SK-N-MC (cell line): ENCODE measurements at regions not wholly inside any gene's neighbourhood (a gene's known extent, or its start where the extent isn't known, plus 50 kb on each side); places are given as distances from the start of the nearest gene placed in this dataset.

Experiments used
- EZH2 ChIP-seq: fragments of 200-600 bp; sonication (generic); IDR thresholded peaks from one replicate; pipeline ENCODE4 v1.6.1; 2017; ENCODE audit warnings: antibody characterized with exemption
- FOXP2 ChIP-seq: optimal IDR thresholded peaks from 2 replicates; pipeline ENCODE3; 2011; ENCODE audit warnings: mild to moderate bottlenecking, moderate library complexity; ENCODE audit not compliant: insufficient read depth; ENCODE audit errors: extremely low read length, control extremely low read depth
- POLR2AphosphoS5 ChIP-seq: IDR thresholded peaks from 2 replicates; pipeline ENCODE4 v1.6.1; 2012; ENCODE audit warnings: mild to moderate bottlenecking, low read depth, low read length, borderline replicate concordance

DNA sequence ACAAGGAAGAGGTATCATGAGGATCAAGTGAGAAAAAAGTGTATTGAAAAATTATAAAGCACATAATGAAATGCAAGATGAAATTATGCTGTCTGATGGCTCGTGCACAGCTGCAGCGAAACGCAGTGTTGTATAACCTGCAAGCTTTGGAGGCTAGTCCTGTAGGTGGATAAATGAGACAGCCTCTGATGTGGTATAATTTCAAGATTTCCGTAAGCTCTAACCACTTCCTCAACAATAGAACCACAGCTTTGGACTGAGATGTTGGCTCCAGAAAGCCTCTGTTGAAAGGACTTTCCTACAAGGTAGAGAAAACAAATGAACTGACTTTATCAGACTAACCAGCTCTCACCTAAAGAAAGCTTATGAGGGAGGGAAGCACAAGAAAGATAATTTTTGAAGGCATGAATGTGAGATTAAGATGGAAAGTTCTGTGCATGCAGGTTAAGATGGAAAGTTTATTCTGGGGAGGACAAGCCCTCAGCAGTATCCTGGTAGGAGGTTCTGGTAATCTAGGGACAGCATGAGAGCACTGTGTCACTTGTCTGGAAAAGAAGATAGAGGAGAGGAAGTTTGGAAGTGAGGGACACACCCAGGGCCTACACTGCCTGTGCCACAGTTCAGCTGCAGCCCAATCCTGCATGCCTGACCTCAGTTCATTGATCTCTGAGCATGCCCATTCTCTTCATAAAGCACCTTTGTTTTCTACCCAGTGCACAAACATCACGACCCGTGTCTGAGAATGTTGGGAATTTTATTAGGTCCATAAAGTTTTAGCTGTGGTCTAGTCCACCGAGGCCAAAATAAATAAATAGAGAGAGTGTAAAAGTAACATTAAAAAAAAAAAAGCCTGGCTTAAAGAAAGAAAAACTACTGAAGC, 161.5 kb upstream of the SFRP2 start:
- TF ChIP-seq EZH2 (no peak), POLR2AphosphoS5 (no peak), FOXP2 (no peak)
